ENCODE measurements at regions not wholly inside any gene's neighbourhood (a gene's known extent, or its start where the extent isn't known, plus 50 kb on each side); places are given as distances from the start of the nearest gene placed in this dataset.

- Mint-ChIP-seq H3K27me3 (ENCODE audit: low read depth, poor library complexity) (peaks cover 7% of the 10 kb centered on the region), H3K27ac (no peak overlapping the region), H3K4me1 (peaks cover 8% of the 10 kb centered on the region), H3K4me3 (no peak overlapping the region), H3K9me3 (peaks cover 6% of the 10 kb centered on the region), H3K36me3 (ENCODE audit: low read depth) (no peaks in the 10 kb centered on the region)
- no peak for DNase-seq
- TF ChIP-seq CTCF (IDR thresholded peaks at IDR 0.05), result no peak
These were observed 434.3 kb upstream of the TBX3 start for GRCh38 chr12:115118177-115118724.

- Mint-ChIP-seq H3K4me1 (no peaks in the 10 kb centered on the region), H3K27me3 (ENCODE audit: low read depth, poor library complexity) (peaks cover 11% of the 10 kb centered on the region), H3K27ac (no peak overlapping the region), H3K4me3 (no peak overlapping the region), H3K36me3 (ENCODE audit: low read depth) (no peaks in the 10 kb centered on the region), H3K9me3 (peaks cover 6% of the 10 kb centered on the region)
- no peak for DNase-seq
- no peak for TF ChIP-seq CTCF (IDR thresholded peaks at IDR 0.05)
These were observed 430.2 kb upstream of the TBX3 start for GRCh38 chr12:115114140-115114539.

GRCh38 chr12:115109863-115110262, 425.9 kb upstream of the TBX3 start:
- TF ChIP-seq CTCF (IDR thresholded peaks at IDR 0.05), result no peak
- Mint-ChIP-seq H3K27ac (no peak overlapping the region), H3K4me1 (peaks cover 5% of the 10 kb centered on the region), H3K4me3 (no peak overlapping the region), H3K27me3 (ENCODE audit: low read depth, poor library complexity) (peaks cover 4% of the 10 kb centered on the region), H3K9me3 (no peaks in the 10 kb centered on the region), H3K36me3 (ENCODE audit: low read depth) (no peaks in the 10 kb centered on the region)
- DNase-seq, result no peak

- H3K9me3 Mint-ChIP-seq, result no peaks in the 10 kb centered on the region
- no peak overlapping the region for H3K27ac Mint-ChIP-seq
- H3K4me3 Mint-ChIP-seq, result no peak overlapping the region
- no peak for DNase-seq
- peaks cover 12% of the 10 kb centered on the region for H3K4me1 Mint-ChIP-seq
- TF ChIP-seq CTCF (IDR thresholded peaks at IDR 0.05), result no peak
- H3K36me3 Mint-ChIP-seq (ENCODE audit: low read depth), result no peaks in the 10 kb centered on the region
- H3K27me3 Mint-ChIP-seq (ENCODE audit: low read depth, poor library complexity), result peaks cover 7% of the 10 kb centered on the region
These were observed 424.4 kb upstream of the TBX3 start for GRCh38 chr12:115108129-115109100.

GRCh38 chr12:115103884-115104883, 420.2 kb upstream of the TBX3 start:
- TF ChIP-seq CTCF (IDR thresholded peaks at IDR 0.05), result no peak
- H3K27ac Mint-ChIP-seq, result peak overlapping the region; percentile 0
- H3K27me3 Mint-ChIP-seq (ENCODE audit: low read depth, poor library complexity), result peaks cover 6% of the 10 kb centered on the region
- peaks cover 22% of the 10 kb centered on the region for H3K4me1 Mint-ChIP-seq
- DNase-seq, result no peak
- peaks cover 11% of the 10 kb centered on the region for H3K9me3 Mint-ChIP-seq
- H3K36me3 Mint-ChIP-seq (ENCODE audit: low read depth), result no peaks in the 10 kb centered on the region
- no peak overlapping the region for H3K4me3 Mint-ChIP-seq

All from nephron progenitor cell (in vitro differentiated cells).